Uterus (tissue), 2 donors: ENCODE measurements at regions not wholly inside any gene's neighbourhood (a gene's known extent, or its start where the extent isn't known, plus 50 kb on each side); places are given as distances from the start of the nearest gene placed in this dataset.

ENCODE experiments used
- POLR2A ChIP-seq, 2 donors: fragments of 450-650 bp; IDR thresholded peaks; one replicate each; pipeline ENCODE4 v1.6.1; 2016; ENCODE audit warnings: antibody characterized with exemption in 2 of 2, mild to moderate bottlenecking in 1 of 2, moderate library complexity in 1 of 2
- TF ChIP-seq, protein P1 (sequence below), 4 experiments: fragments of 200-600 bp in 2 of 4; fragments of 450-650 bp in 2 of 4; sonication (generic) in 2 of 4; IDR thresholded peaks; one replicate each; pipeline ENCODE4 v1.5.1; 2016 to 2019; ENCODE audit warnings: antibody characterized with exemption in 4 of 4, mild to moderate bottlenecking in 2 of 4, moderate library complexity in 1 of 4

DNA sequence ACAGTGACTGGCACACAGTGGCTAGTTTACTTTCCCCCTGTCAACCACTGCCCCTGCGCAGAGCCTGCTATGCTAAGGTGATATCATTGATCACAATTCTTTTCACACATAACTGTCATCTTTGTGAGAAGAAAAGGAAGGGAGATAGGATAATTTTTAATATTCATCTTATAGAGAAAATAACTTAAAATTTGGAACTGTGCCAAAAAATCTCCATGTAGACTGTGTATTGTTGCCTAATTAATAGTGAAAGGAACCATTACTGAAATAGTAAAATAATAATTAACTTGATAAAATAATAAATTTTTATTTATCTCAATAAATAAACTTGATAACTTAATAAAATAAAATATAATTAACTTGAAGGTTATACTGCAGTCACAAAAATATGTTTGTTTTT, 1069.4 kb downstream of the C4orf33 start:
- TF ChIP-seq, protein P1, sequence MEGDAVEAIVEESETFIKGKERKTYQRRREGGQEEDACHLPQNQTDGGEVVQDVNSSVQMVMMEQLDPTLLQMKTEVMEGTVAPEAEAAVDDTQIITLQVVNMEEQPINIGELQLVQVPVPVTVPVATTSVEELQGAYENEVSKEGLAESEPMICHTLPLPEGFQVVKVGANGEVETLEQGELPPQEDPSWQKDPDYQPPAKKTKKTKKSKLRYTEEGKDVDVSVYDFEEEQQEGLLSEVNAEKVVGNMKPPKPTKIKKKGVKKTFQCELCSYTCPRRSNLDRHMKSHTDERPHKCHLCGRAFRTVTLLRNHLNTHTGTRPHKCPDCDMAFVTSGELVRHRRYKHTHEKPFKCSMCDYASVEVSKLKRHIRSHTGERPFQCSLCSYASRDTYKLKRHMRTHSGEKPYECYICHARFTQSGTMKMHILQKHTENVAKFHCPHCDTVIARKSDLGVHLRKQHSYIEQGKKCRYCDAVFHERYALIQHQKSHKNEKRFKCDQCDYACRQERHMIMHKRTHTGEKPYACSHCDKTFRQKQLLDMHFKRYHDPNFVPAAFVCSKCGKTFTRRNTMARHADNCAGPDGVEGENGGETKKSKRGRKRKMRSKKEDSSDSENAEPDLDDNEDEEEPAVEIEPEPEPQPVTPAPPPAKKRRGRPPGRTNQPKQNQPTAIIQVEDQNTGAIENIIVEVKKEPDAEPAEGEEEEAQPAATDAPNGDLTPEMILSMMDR (IDR thresholded peaks at IDR 0.05), result no peak
- TF ChIP-seq POLR2A (IDR thresholded peaks at IDR 0.05), result no peak
